GM23248 (cell line): ENCODE measurements at regions not wholly inside any gene's neighbourhood (a gene's known extent, or its start where the extent isn't known, plus 50 kb on each side); places are given as distances from the start of the nearest gene placed in this dataset.

Experiments
- DNase-seq: peaks from one replicate; pipeline ENCODE4 v3.0.0-alpha.2; 2015
- H2AFZ ChIP-seq: fragments of 200-600 bp; sonication (generic); 2 replicates; pipeline ENCODE4 v1.6.1; 2016; ENCODE audit warnings: antibody characterized with exemption
- H3F3A ChIP-seq: fragments of 200-600 bp; sonication (generic); 2 replicates; pipeline ENCODE4 v1.6.1; 2016; ENCODE audit warnings: mild to moderate bottlenecking, antibody characterized with exemption, mixed run types; ENCODE audit not compliant: insufficient read depth
- H3K27ac ChIP-seq: fragments of 200-600 bp; sonication (generic); 2 replicates; pipeline ENCODE4 v1.5.1; 2016; ENCODE audit warnings: mild to moderate bottlenecking
- H3K27me3 ChIP-seq: fragments of 200-600 bp; sonication (generic); replicated peaks from 2 replicates; pipeline ENCODE4 v1.6.1; 2016; ENCODE audit warnings: mild to moderate bottlenecking; ENCODE audit not compliant: insufficient read depth
- H3K36me3 ChIP-seq: fragments of 200-600 bp; sonication (generic); 2 replicates; pipeline ENCODE4 v1.6.1; 2016; ENCODE audit warnings: low read depth, mild to moderate bottlenecking
- H3K4me1 ChIP-seq: fragments of 200-600 bp; sonication (generic); 2 replicates; pipeline ENCODE4 v1.6.1; 2016; ENCODE audit warnings: mild to moderate bottlenecking; ENCODE audit not compliant: insufficient read depth
- H3K4me2 ChIP-seq: fragments of 200-600 bp; sonication (generic); one replicate; pipeline ENCODE4 v1.6.1; 2016; ENCODE audit warnings: mild to moderate bottlenecking; ENCODE audit not compliant: unreplicated experiment
- H3K4me3 ChIP-seq: fragments of 200-600 bp; sonication (generic); 2 replicates; pipeline ENCODE4 v1.5.1; 2016; ENCODE audit warnings: mild to moderate bottlenecking
- H3K79me2 ChIP-seq: fragments of 200-600 bp; sonication (generic); 2 replicates; pipeline ENCODE4 v1.6.1; 2016; ENCODE audit warnings: mild to moderate bottlenecking; ENCODE audit not compliant: insufficient read depth
- H3K9ac ChIP-seq: fragments of 200-600 bp; sonication (generic); 2 replicates; pipeline ENCODE4 v1.6.1; 2016; ENCODE audit warnings: mild to moderate bottlenecking
- H3K9me2 ChIP-seq: fragments of 200-600 bp; sonication (generic); 2 replicates; pipeline ENCODE4 v1.6.1; 2016; ENCODE audit warnings: mixed run types, mild to moderate bottlenecking, moderate library complexity; ENCODE audit not compliant: insufficient read depth
- H3K9me3 ChIP-seq: fragments of 200-600 bp; sonication (generic); one replicate; pipeline ENCODE4 v1.6.1; 2017; ENCODE audit warnings: low read depth
- H4K20me1 ChIP-seq: fragments of 200-600 bp; sonication (generic); 2 replicates; pipeline ENCODE4 v1.6.0; 2016; ENCODE audit not compliant: insufficient read depth
- EZH2 ChIP-seq: fragments of 200-600 bp; sonication (generic); IDR thresholded peaks from 2 replicates; pipeline ENCODE4 v1.6.1; 2018; ENCODE audit warnings: antibody characterized with exemption, mild to moderate bottlenecking; ENCODE audit not compliant: insufficient read depth, poor library complexity, severe bottlenecking
- EZH2phosphoT487 ChIP-seq: fragments of 200-600 bp; sonication (generic); IDR thresholded peaks from 2 replicates; pipeline ENCODE4 v1.6.1; 2018; ENCODE audit warnings: antibody characterized with exemption, moderate library complexity, mild to moderate bottlenecking, low read depth; ENCODE audit not compliant: insufficient read depth
- WGBS, 2 experiments: methylation state at CpG; one replicate each; pipeline ENCODE4 v1.1.6; 2015 to 2017; ENCODE audit warnings: low lambda C conversion rate in 2 of 2, low coverage in 1 of 2; ENCODE audit errors: missing lambda C conversion rate in 2 of 2; 5-methylcytosine and 5-hydroxymethylcytosine counted together
- in situ Hi-C: fragments of 300-500 bp; cut with MboI; formaldehyde crosslinking; loops from 2 replicates; pipeline ENCODE4 v1.15.0; 2020

DNA sequence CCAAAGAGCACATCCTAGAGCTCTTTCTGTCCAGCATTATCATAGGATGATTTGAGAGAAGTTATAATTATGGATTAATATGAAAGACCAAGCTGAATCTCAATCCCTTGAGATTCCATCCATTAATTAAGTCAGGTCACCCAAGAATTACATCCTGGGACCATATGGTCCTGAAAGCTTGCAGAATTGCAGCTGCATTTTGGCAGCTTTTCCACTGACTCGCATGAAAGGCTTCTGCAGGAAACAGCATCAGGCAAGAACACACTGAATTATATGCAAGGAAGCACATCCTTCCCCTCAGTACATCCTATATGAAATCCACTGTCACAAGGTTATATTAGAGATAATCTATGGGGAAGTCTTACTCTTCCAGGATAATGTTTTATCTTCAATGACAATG, 109.1 kb upstream of the CTNND2 start:
- Histone ChIP-seq H4K20me1 (no peaks in the 10 kb centered on the region), H3K9me3 (no peaks in the 10 kb centered on the region), H3K9me2 (no peaks in the 10 kb centered on the region), H3F3A (no peaks in the 10 kb centered on the region), H3K9ac (no peak overlapping the region), H3K27me3 (no peaks in the 10 kb centered on the region), H3K27ac (no peak overlapping the region), H3K4me3 (no peak overlapping the region), H3K79me2 (no peaks in the 10 kb centered on the region), H3K4me2 (no peak overlapping the region), H3K4me1 (no peaks in the 10 kb centered on the region), H3K36me3 (no peaks in the 10 kb centered on the region), H2AFZ (no peak overlapping the region)
- in situ Hi-C loops: loop anchor here (25.0 kb wide), 1 partner anchor 1326 kb away; no protein-coding TSS in a partner anchor
- no peak for DNase-seq
- no peak for TF ChIP-seq EZH2
- TF ChIP-seq EZH2phosphoT487: no peak
- WGBS, 2 experiments: 0 to 4% methylated on average over 1 of the region's 1 CpG

DNA sequence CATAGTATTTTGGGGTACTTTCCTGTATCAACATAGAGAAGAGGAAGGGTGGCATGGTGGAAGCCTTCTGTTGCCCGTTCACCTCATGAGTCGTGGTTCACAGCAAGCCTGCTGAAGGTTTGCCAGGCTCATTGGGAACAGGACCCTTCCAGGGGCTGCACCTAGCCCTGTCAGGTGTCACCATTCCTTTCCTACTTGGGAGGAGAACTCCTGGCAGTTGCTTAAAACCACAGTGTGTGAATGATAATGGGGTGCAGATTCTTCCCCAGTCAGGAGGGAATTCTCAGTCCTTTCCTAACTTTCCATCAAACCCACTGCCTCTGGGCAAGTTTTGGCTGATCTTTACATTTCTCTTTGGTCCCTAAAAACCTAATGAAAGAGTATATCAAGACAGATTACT, 99.4 kb upstream of the CTNND2 start:
- H3K4me2 ChIP-seq: no peak overlapping the region
- no peaks in the 10 kb centered on the region for H3K36me3 ChIP-seq
- 7% methylated on average over 2 of the region's 2 CpGs for WGBS, 2 experiments
- no peaks in the 10 kb centered on the region for H3K9me2 ChIP-seq
- no peak overlapping the region for H3K9ac ChIP-seq
- no peak for DNase-seq
- H3K4me3 ChIP-seq: no peak overlapping the region
- no peaks in the 10 kb centered on the region for H3F3A ChIP-seq
- in situ Hi-C loops: loop anchor here (25.0 kb wide), 1 partner anchor 1316 kb away; no protein-coding TSS in a partner anchor
- H2AFZ ChIP-seq: no peak overlapping the region
- H3K9me3 ChIP-seq: no peaks in the 10 kb centered on the region
- no peaks in the 10 kb centered on the region for H3K27me3 ChIP-seq
- no peaks in the 10 kb centered on the region for H3K4me1 ChIP-seq
- no peaks in the 10 kb centered on the region for H4K20me1 ChIP-seq
- no peak for TF ChIP-seq EZH2
- no peaks in the 10 kb centered on the region for H3K79me2 ChIP-seq
- no peak overlapping the region for H3K27ac ChIP-seq

DNA sequence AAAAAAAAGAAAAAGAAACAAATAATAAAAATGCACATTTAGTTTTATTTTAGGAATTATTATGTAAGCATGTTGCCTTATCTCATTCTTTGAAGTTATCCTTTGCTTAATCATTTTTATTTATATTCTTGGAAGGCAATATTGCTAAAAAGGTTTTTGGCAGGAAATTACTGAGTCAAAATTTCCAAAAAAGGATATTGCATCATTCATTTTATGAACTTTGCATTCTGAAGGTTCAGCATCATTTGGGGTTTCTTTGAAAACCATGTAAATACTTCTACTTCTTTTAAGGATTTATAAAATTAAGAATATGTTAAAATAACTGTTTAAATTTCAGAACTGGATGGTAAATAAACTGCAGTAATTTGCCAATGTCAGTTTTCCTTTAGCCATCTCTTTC, 94.2 kb upstream of the CTNND2 start:
- TF ChIP-seq EZH2 (no peak), EZH2phosphoT487 (no peak)
- H3K27ac ChIP-seq: no peak overlapping the region
- no peak overlapping the region for H2AFZ ChIP-seq
- H3F3A ChIP-seq: no peaks in the 10 kb centered on the region
- no peaks in the 10 kb centered on the region for H3K4me1 ChIP-seq
- no peaks in the 10 kb centered on the region for H4K20me1 ChIP-seq
- in situ Hi-C loops: no loop called here
- H3K79me2 ChIP-seq: no peaks in the 10 kb centered on the region
- no peak for DNase-seq
- no peak overlapping the region for H3K4me2 ChIP-seq
- H3K36me3 ChIP-seq: no peaks in the 10 kb centered on the region
- no peak overlapping the region for H3K4me3 ChIP-seq
- no peaks in the 10 kb centered on the region for H3K27me3 ChIP-seq
- no peaks in the 10 kb centered on the region for H3K9me3 ChIP-seq
- H3K9me2 ChIP-seq: no peaks in the 10 kb centered on the region
- no peak overlapping the region for H3K9ac ChIP-seq

DNA sequence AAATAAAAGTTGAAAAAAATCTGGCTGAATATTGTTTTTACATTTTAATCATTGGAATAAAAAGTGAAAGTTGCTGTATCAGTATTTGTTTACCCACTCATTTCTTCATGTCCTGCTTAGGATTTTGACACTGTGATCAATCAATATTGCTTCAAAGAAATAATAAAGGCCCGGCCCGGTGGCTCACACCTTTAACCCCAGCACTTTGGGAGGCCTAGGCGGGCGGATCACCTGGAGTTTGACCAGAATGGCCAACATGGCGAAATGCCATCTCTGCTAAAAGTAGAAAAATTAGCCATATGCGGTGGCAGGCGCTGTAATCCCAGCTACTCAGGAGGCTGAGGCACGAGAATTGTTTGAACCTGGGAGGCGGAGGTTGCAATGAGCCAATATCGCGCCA, 93.7 kb upstream of the CTNND2 start:
- in situ Hi-C loops: no loop called here
- H3K4me3 ChIP-seq: no peak overlapping the region
- no peak overlapping the region for H3K4me2 ChIP-seq
- no peaks in the 10 kb centered on the region for H3K79me2 ChIP-seq
- no peaks in the 10 kb centered on the region for H3K9me3 ChIP-seq
- H2AFZ ChIP-seq: no peak overlapping the region
- no peaks in the 10 kb centered on the region for H3K36me3 ChIP-seq
- WGBS, 2 experiments: 38 to 55% methylated on average over 11 of the region's 11 CpGs
- H3K9ac ChIP-seq: no peak overlapping the region
- no peak for DNase-seq
- H3K4me1 ChIP-seq: no peaks in the 10 kb centered on the region
- no peak for TF ChIP-seq EZH2phosphoT487
- no peak for TF ChIP-seq EZH2
- no peaks in the 10 kb centered on the region for H3K9me2 ChIP-seq
- H4K20me1 ChIP-seq: no peaks in the 10 kb centered on the region
- no peaks in the 10 kb centered on the region for H3F3A ChIP-seq
- no peak overlapping the region for H3K27ac ChIP-seq
- no peaks in the 10 kb centered on the region for H3K27me3 ChIP-seq

DNA sequence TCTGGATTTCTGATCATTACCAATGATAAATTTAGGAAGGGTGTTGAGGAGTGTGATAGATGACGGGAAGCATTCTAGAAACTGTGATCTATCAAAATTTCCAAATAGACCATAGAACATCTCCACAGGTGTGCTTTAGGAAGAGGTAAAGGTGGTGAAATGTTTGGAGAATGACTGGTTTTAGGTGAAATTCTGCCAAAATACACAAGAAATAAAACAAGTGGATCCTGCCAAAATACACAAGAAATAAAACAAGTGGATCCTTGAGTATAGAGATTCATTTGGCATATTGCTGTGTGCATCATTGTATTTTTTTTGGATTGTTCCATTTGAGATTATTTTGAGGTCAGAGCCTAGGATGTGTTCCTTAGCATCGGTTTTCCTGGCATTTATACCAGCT, 88.3 kb upstream of the CTNND2 start:
- Histone ChIP-seq H2AFZ (no peak overlapping the region), H3K9ac (no peak overlapping the region), H3K79me2 (no peaks in the 10 kb centered on the region), H3K27me3 (no peaks in the 10 kb centered on the region), H3K36me3 (no peaks in the 10 kb centered on the region), H3K4me2 (no peak overlapping the region), H3K27ac (no peak overlapping the region), H3K9me2 (no peaks in the 10 kb centered on the region), H3F3A (no peaks in the 10 kb centered on the region), H3K4me3 (no peak overlapping the region), H3K4me1 (no peaks in the 10 kb centered on the region), H3K9me3 (no peaks in the 10 kb centered on the region), H4K20me1 (no peaks in the 10 kb centered on the region)
- 12 to 16% methylated on average over 2 of the region's 2 CpGs for WGBS, 2 experiments
- TF ChIP-seq EZH2: no peak
- TF ChIP-seq EZH2phosphoT487: no peak
- in situ Hi-C loops: no loop called here
- DNase-seq: no peak
